Astrocyte (in vitro differentiated cells and primary cell): ENCODE measurements at regions not wholly inside any gene's neighbourhood (a gene's known extent, or its start where the extent isn't known, plus 50 kb on each side); places are given as distances from the start of the nearest gene placed in this dataset.

Experiments used
- DNase-seq: peaks from one replicate; pipeline ENCODE4 v3.0.0-alpha.2; 2010; ENCODE audit warnings: low read depth
- FAIRE-seq: peaks from 2 replicates; lab custom pipeline; 2011; peaks lifted over from hg19 to GRCh38; lab: Jason Lieb, UNC
- H2AFZ ChIP-seq: 2 replicates; pipeline ENCODE4 v1.6.0; 2012; ENCODE audit warnings: low read depth, low read length, inconsistent platforms
- H3K27ac ChIP-seq: 2 replicates; pipeline ENCODE4 v1.5.1; 2011; ENCODE audit warnings: low read depth, low read length, inconsistent platforms
- H3K27me3 ChIP-seq: 2 replicates; pipeline ENCODE4 v1.6.0; 2011; ENCODE audit warnings: low read length, inconsistent platforms; ENCODE audit not compliant: insufficient read depth
- H3K36me3 ChIP-seq: 2 replicates; pipeline ENCODE4 v1.5.1; 2011; ENCODE audit warnings: low read length, inconsistent platforms; ENCODE audit not compliant: insufficient read depth
- H3K4me1 ChIP-seq: 2 replicates; pipeline ENCODE4 v1.5.1; 2011; ENCODE audit warnings: low read length, inconsistent platforms; ENCODE audit not compliant: insufficient read depth
- H3K4me2 ChIP-seq: 2 replicates; pipeline ENCODE4 v1.6.0; 2012; ENCODE audit warnings: low read length, inconsistent platforms
- H3K4me3 ChIP-seq: 2 replicates; pipeline ENCODE4 v1.5.1; 2011; ENCODE audit warnings: low read depth, mild to moderate bottlenecking, low read length, inconsistent platforms; ENCODE audit not compliant: insufficient read depth
- H3K79me2 ChIP-seq: 2 replicates; pipeline ENCODE4 v1.6.0; 2012; ENCODE audit warnings: mild to moderate bottlenecking, low read length, inconsistent platforms; ENCODE audit not compliant: insufficient read depth
- H3K9ac ChIP-seq: 2 replicates; pipeline ENCODE4 v1.6.0; 2012; ENCODE audit warnings: mild to moderate bottlenecking, low read length, inconsistent platforms
- H3K9me3 ChIP-seq: 2 replicates; pipeline ENCODE4 v1.5.1; 2012; ENCODE audit warnings: low read depth, mild to moderate bottlenecking, low read length, inconsistent platforms; ENCODE audit not compliant: insufficient read depth
- H4K20me1 ChIP-seq: 2 replicates; pipeline ENCODE4 v1.6.0; 2012; ENCODE audit warnings: low read length, inconsistent platforms; ENCODE audit not compliant: insufficient read depth
- H3K27ac Mint-ChIP-seq: one replicate; pipeline ENCODE4 v1.8.0; 2021; ENCODE audit warnings: mild to moderate bottlenecking, mixed read lengths; ENCODE audit not compliant: unreplicated experiment
- H3K27me3 Mint-ChIP-seq: one replicate; pipeline ENCODE4 v1.8.0; 2021; ENCODE audit warnings: low read depth, mixed read lengths; ENCODE audit not compliant: unreplicated experiment
- H3K36me3 Mint-ChIP-seq: one replicate; pipeline ENCODE4 v1.8.0; 2021; ENCODE audit warnings: low read depth, mixed read lengths; ENCODE audit not compliant: unreplicated experiment
- H3K4me1 Mint-ChIP-seq: one replicate; pipeline ENCODE4 v1.8.0; 2021; ENCODE audit warnings: low read depth, mixed read lengths; ENCODE audit not compliant: unreplicated experiment
- H3K4me3 Mint-ChIP-seq: one replicate; pipeline ENCODE4 v1.8.0; 2021; ENCODE audit warnings: mild to moderate bottlenecking, moderate library complexity, mixed read lengths; ENCODE audit not compliant: unreplicated experiment
- H3K9me3 Mint-ChIP-seq: one replicate; pipeline ENCODE4 v1.8.0; 2021; ENCODE audit warnings: mild to moderate bottlenecking, mixed read lengths; ENCODE audit not compliant: unreplicated experiment
- EZH2 ChIP-seq: IDR thresholded peaks from 2 replicates; pipeline ENCODE4 v1.6.1; 2012; ENCODE audit warnings: mild to moderate bottlenecking, low read length, inconsistent platforms; ENCODE audit not compliant: insufficient read depth
- TF ChIP-seq, protein P1 (sequence below): IDR thresholded peaks from 2 replicates; pipeline ENCODE4 v1.5.1; 2011; ENCODE audit warnings: low read depth, mild to moderate bottlenecking, inconsistent platforms, low read length, moderate library complexity; ENCODE audit not compliant: insufficient read depth

DNA sequence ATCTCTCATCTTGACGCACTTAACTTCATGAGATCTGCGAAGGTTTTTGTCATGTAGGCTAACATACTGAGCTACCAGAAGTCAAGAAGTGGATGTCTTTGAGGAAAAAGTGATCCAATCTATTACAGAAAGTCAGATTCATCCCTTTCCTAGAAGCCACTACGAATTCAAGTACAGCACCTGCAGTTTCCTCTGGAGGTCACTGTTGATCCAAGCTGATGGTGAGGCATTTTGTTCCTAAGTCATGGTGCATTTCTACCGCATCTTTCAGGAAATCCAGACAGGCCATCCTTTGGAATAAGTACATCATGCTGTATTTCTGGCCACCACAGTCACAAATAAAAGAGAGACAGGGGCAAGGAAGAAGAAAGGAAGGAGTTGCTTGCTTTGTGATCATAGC is 541.0 kb downstream of the CDY2B start:
- H3K9me3 Mint-ChIP-seq = peaks cover 5% of the 10 kb centered on the region
- peaks cover 4% of the 10 kb centered on the region for H3K27me3 Mint-ChIP-seq
- H4K20me1 ChIP-seq = no peaks in the 10 kb centered on the region
- no peak overlapping the region for H3K4me3 Mint-ChIP-seq
- no peaks in the 10 kb centered on the region for H3K4me1 Mint-ChIP-seq
- no peaks in the 10 kb centered on the region for H3K27me3 ChIP-seq
- H2AFZ ChIP-seq = no peak overlapping the region
- H3K4me3 ChIP-seq = no peak overlapping the region
- H3K9ac ChIP-seq = no peak overlapping the region
- no peaks in the 10 kb centered on the region for H3K79me2 ChIP-seq
- FAIRE-seq = no peak
- H3K36me3 ChIP-seq = no peaks in the 10 kb centered on the region
- H3K27ac Mint-ChIP-seq = no peak overlapping the region
- no peaks in the 10 kb centered on the region for H3K36me3 Mint-ChIP-seq
- H3K4me2 ChIP-seq = no peak overlapping the region
- no peaks in the 10 kb centered on the region for H3K9me3 ChIP-seq
- no peak for TF ChIP-seq EZH2
- TF ChIP-seq, protein P1, sequence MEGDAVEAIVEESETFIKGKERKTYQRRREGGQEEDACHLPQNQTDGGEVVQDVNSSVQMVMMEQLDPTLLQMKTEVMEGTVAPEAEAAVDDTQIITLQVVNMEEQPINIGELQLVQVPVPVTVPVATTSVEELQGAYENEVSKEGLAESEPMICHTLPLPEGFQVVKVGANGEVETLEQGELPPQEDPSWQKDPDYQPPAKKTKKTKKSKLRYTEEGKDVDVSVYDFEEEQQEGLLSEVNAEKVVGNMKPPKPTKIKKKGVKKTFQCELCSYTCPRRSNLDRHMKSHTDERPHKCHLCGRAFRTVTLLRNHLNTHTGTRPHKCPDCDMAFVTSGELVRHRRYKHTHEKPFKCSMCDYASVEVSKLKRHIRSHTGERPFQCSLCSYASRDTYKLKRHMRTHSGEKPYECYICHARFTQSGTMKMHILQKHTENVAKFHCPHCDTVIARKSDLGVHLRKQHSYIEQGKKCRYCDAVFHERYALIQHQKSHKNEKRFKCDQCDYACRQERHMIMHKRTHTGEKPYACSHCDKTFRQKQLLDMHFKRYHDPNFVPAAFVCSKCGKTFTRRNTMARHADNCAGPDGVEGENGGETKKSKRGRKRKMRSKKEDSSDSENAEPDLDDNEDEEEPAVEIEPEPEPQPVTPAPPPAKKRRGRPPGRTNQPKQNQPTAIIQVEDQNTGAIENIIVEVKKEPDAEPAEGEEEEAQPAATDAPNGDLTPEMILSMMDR = no peak
- H3K27ac ChIP-seq = no peak overlapping the region
- DNase-seq = no peak
- H3K4me1 ChIP-seq = no peaks in the 10 kb centered on the region

GRCh38 chrY:17330733-17331132 is 549.3 kb downstream of the CDY2B start:
- H3K9me3 Mint-ChIP-seq = no peaks in the 10 kb centered on the region
- no peaks in the 10 kb centered on the region for H3K27me3 ChIP-seq
- H3K27me3 Mint-ChIP-seq = no peaks in the 10 kb centered on the region
- H3K79me2 ChIP-seq = no peaks in the 10 kb centered on the region
- no peak overlapping the region for H2AFZ ChIP-seq
- no peak overlapping the region for H3K4me2 ChIP-seq
- no peaks in the 10 kb centered on the region for H3K36me3 Mint-ChIP-seq
- H4K20me1 ChIP-seq = no peaks in the 10 kb centered on the region
- no peaks in the 10 kb centered on the region for H3K36me3 ChIP-seq
- no peak overlapping the region for H3K9ac ChIP-seq
- no peaks in the 10 kb centered on the region for H3K9me3 ChIP-seq
- no peak for FAIRE-seq
- no peak overlapping the region for H3K4me3 Mint-ChIP-seq
- H3K27ac Mint-ChIP-seq = no peak overlapping the region
- H3K4me1 Mint-ChIP-seq = no peaks in the 10 kb centered on the region
- TF ChIP-seq, protein P1 = no peak
- no peaks in the 10 kb centered on the region for H3K4me1 ChIP-seq
- DNase-seq = no peak
- no peak overlapping the region for H3K27ac ChIP-seq
- H3K4me3 ChIP-seq = no peak overlapping the region

DNA sequence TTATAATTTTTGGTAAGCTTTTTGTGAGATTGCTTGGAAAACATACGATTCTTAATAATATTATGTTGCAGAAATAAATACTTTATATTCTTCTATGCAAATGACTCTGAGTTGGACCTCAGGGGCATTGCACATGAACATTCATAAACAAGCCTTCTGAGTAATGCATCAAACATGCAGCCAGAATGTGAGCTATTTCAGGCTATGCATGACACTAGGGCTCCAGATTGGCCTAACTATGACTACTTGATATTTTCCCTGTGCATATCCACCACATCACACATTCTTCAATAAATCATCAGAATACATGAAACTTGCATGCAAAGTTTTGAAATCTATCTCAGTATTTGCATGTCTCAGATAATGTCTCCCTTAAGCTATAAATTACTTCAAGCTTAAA is 560.1 kb downstream of the CDY2B start:
- Histone ChIP-seq H3K9ac (no peak overlapping the region), H2AFZ (no peak overlapping the region), H3K9me3 (no peaks in the 10 kb centered on the region), H3K4me2 (no peak overlapping the region), H3K4me3 (no peak overlapping the region), H4K20me1 (no peaks in the 10 kb centered on the region), H3K36me3 (no peaks in the 10 kb centered on the region), H3K79me2 (no peaks in the 10 kb centered on the region), H3K4me1 (no peaks in the 10 kb centered on the region), H3K27me3 (no peaks in the 10 kb centered on the region), H3K27ac (no peak overlapping the region)
- Mint-ChIP-seq H3K27me3 (no peaks in the 10 kb centered on the region), H3K9me3 (no peaks in the 10 kb centered on the region), H3K27ac (no peak overlapping the region), H3K36me3 (no peaks in the 10 kb centered on the region), H3K4me3 (no peak overlapping the region), H3K4me1 (peaks cover 1% of the 10 kb centered on the region)
- DNase-seq (no peak), FAIRE-seq (no peak)
- no peak for TF ChIP-seq EZH2
- TF ChIP-seq, protein P1 = no peak
